Caki2 (cell line): ENCODE measurements at regions not wholly inside any gene's neighbourhood (a gene's known extent, or its start where the extent isn't known, plus 50 kb on each side); places are given as distances from the start of the nearest gene placed in this dataset.
"Not testable (repeated sequence)": the region's sequence is repeated elsewhere in the genome, so short reads cannot be mapped to it uniquely, and the experiment has no call there.

Experiments
- DNase-seq: peaks from one replicate; pipeline ENCODE4 v3.0.0-alpha.2; 2015; ENCODE audit warnings: low read depth
- in situ Hi-C: cut with HindIII; loops from 2 replicates; pipeline ENCODE4 v1.10.0; 2016; ENCODE audit warnings: low sequenced_read_pairs, low pct_unique_long_range_greater_than_20kb, mixed read lengths

- in situ Hi-C loops, result no loop called here
- DNase-seq, result no peak
Measured at GRCh38 chr3:197417911-197418618, 119.7 kb upstream of the DLG1 start.

- in situ Hi-C loops, result no loop called here
- no peak for DNase-seq
Measured at GRCh38 chr3:197417441-197417840, 119.0 kb upstream of the DLG1 start.

GRCh38 chr3:197411899-197412298, 113.5 kb upstream of the DLG1 start:
- in situ Hi-C loops, DNase-seq: not testable (repeated sequence)

DNA sequence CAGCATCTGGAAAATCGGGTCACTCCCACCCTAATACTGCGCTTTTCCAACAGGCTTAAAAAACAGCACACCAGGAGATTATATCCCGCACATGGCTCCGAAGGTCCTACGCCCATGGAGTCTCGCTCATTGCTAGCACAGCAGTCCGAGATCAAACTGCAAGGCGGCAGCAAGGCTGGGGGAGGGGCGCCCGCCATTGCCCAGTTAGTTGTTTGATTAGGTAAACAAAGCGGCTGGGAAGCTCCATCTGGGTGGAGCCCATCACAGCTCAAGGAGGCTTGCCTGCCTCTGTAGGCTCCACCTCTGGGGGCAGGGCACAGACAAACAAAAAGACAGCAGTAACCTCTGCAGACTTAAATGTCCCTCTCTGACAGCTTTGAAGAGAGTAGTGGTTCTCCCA, 111.8 kb upstream of the DLG1 start:
- in situ Hi-C loops, DNase-seq: not testable (repeated sequence)

- DNase-seq, result no peak
Measured at GRCh38 chr3:197408177-197408957, 110.0 kb upstream of the DLG1 start.

GRCh38 chr3:197407526-197407925, 109.1 kb upstream of the DLG1 start:
- no peak for DNase-seq
- in situ Hi-C loops, result no loop called here

More at GRCh38 chr3:197408177-197408957, 110.0 kb upstream of the DLG1 start:
- in situ Hi-C loops, result no loop called here

- DNase-seq, result no peak
- in situ Hi-C loops, result no loop called here
Measured at GRCh38 chr3:197407053-197407452, 108.6 kb upstream of the DLG1 start.

- DNase-seq, result no peak
- in situ Hi-C loops, result no loop called here
Measured at GRCh38 chr3:197406266-197406665, 107.9 kb upstream of the DLG1 start.

GRCh38 chr3:197404754-197405153, 106.3 kb upstream of the DLG1 start:
- in situ Hi-C loops, result no loop called here
- no peak for DNase-seq

- DNase-seq, result no peak
- in situ Hi-C loops, result no loop called here
Measured at GRCh38 chr3:197404030-197404429, 105.6 kb upstream of the DLG1 start.

DNA sequence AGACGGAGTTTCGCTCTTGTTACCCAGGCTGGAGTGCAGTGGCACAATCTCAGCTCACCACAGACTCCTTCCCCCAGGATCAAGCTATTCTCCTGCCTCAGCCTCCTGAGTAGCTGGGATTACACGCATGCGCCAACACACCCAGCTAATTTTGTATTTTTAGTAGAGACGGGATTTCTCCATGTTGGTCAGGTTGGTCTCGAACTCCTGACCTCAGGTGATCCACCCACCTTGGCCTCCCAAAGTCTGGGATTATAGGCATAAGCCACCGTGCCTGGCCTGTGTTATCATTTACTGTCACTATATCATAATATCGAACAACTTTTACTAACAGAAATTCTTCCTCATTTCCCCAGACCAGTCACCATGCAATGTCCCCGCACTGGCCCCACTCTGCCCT, 104.0 kb upstream of the DLG1 start:
- in situ Hi-C loops, DNase-seq: not testable (repeated sequence)

GRCh38 chr3:197399486-197399885, 101.1 kb upstream of the DLG1 start:
- in situ Hi-C loops, result no loop called here

GRCh38 chr3:197398286-197398878, 100.0 kb upstream of the DLG1 start:
- in situ Hi-C loops, result no loop called here
- DNase-seq, result peak; percentile 27

More at GRCh38 chr3:197399486-197399885, 101.1 kb upstream of the DLG1 start:
- no peak for DNase-seq

GRCh38 chr3:197397838-197398237, 99.4 kb upstream of the DLG1 start:
- DNase-seq, result no peak
- in situ Hi-C loops, result no loop called here

- DNase-seq, result peak; percentile 95
- in situ Hi-C loops, result no loop called here
Measured at GRCh38 chr3:197394464-197395321, 96.3 kb upstream of the DLG1 start.

DNA sequence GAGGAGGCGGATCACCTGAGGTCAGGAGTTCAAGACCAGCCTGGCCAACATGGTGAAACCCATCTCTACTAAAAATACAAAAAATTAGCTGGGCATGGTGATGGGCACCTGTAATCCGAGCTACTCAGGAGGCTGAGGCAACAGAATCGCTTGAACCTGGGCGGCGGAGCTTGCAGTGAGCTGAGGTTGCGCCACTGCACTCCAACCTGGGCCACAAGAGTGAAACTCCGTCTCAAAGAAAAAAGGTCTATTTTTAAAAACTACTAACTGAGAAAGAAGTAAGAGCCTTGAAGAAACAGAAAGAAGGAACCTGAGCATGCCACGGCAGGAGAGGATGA, 95.7 kb upstream of the DLG1 start:
- in situ Hi-C loops, DNase-seq: not testable (repeated sequence)

DNA sequence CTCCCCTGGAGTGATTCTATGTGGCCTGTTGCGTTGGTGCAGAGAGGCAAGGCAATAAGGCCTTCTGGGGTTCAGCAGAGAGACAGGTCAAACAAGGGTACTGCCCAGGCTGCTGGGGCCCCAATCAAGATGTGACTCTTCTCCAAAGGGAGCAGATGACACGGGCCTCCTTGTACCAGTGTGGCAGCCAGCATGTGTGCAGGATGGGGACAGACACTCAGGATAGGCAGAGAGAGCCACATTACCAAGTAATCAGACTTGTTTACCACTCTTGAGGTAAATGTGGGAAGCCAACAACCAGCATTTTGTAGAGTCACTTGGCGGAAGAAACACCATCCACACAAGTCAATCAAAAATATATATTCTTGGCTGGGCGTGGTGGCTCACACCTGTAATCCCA, 95.3 kb upstream of the DLG1 start:
- in situ Hi-C loops, result no loop called here
- DNase-seq, result no peak

DNA sequence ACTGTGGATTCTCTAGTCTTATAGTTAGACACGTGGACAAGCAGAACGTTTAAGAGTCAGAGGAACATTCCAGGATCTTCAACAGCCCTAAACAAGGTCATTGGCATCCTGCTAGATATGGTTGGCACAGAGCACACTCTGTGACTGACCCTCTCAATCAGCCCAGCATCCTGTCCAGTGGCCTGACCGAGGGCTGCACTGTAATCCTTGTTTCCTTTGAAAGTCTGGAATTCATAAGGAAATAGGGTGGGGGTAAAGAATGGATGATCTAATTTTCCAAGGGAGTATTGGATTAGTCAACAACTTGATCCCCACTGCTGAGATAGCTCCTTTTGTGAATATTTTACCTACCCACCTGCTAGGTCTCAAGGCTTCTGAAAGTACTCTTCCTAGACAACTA, 94.5 kb upstream of the DLG1 start:
- in situ Hi-C loops, result no loop called here
- DNase-seq, result no peak

- no peak for DNase-seq
- in situ Hi-C loops, result no loop called here
Measured at GRCh38 chr3:197381371-197381770, 83.0 kb upstream of the DLG1 start.
